Prostate gland (tissue), 2 donors: ENCODE measurements at regions not wholly inside any gene's neighbourhood (a gene's known extent, or its start where the extent isn't known, plus 50 kb on each side); places are given as distances from the start of the nearest gene placed in this dataset.

Experiments used
- DNase-seq: peaks from one replicate; pipeline ENCODE4 v3.0.0-alpha.2; 2019; ENCODE audit warnings: low spot score
- H3K27ac ChIP-seq, 2 donors: fragments of 200-600 bp; sonication (generic); 2 replicates each; pipeline ENCODE4 v1.5.1; 2017 to 2019
- H3K27me3 ChIP-seq: fragments of 200-600 bp; sonication (generic); replicated peaks from 2 replicates; pipeline ENCODE4 v1.5.1; 2019; ENCODE audit not compliant: insufficient read depth
- H3K36me3 ChIP-seq, 2 donors: fragments of 200-600 bp; sonication (generic); 1 replicate in 1 of 2; 2 replicates in 1 of 2; pipeline versions ENCODE4 v1.5.1 to v1.8.1; 2017 to 2019
- H3K4me1 ChIP-seq: fragments of 200-600 bp; sonication (generic); replicated peaks from 2 replicates; pipeline ENCODE4 v1.5.1; 2019
- H3K4me3 ChIP-seq, 2 donors: fragments of 200-600 bp; sonication (generic); 2 replicates each; pipeline ENCODE4 v1.5.1; 2017 to 2019
- H3K9me3 ChIP-seq: fragments of 200-600 bp; sonication (generic); 2 replicates; pipeline ENCODE4 v1.5.1; 2017
- CTCF ChIP-seq, 4 experiments: fragments of 200-600 bp in 2 of 4; fragments of 450-650 bp in 2 of 4; sonication (generic) in 2 of 4; IDR thresholded peaks; 1 replicate in 3 of 4; 2 replicates in 1 of 4; pipeline ENCODE4 v1.5.1; 2016 to 2019; ENCODE audit warnings: antibody characterized with exemption in 4 of 4, mild to moderate bottlenecking in 2 of 4, moderate library complexity in 2 of 4
- POLR2A ChIP-seq: fragments of 450-650 bp; IDR thresholded peaks from one replicate; pipeline ENCODE4 v1.6.1; 2016; ENCODE audit warnings: antibody characterized with exemption, mild to moderate bottlenecking
- POLR2AphosphoS5 ChIP-seq: sonication (generic); formaldehyde crosslinking; IDR thresholded peaks from one replicate; pipeline ENCODE4 v1.6.1; 2017; ENCODE audit warnings: antibody characterized with exemption
- WGBS: methylation state at CpG from one replicate; pipeline ENCODE4 v1.1.5; 2018; 5-methylcytosine and 5-hydroxymethylcytosine counted together
- intact Hi-C: fragments of 100-400 bp; cut with DNase I; formaldehyde crosslinking; loops from one replicate; pipeline ENCODE4 v1.14.2; 2022

- DNase-seq = no peak
- H3K27me3 ChIP-seq = no peaks in the 10 kb centered on the region
- no peaks in the 10 kb centered on the region for H3K36me3 ChIP-seq
- intact Hi-C loops = no loop called here
- no peak overlapping the region for H3K27ac ChIP-seq
- TF ChIP-seq POLR2A (no peak), POLR2AphosphoS5 (no peak), CTCF (IDR thresholded peaks at IDR 0.05) (no peak)
- 76% methylated on average over 2 of the region's 2 CpGs for WGBS
- H3K9me3 ChIP-seq = no peaks in the 10 kb centered on the region
- H3K4me1 ChIP-seq = no peaks in the 10 kb centered on the region
- no peak overlapping the region for H3K4me3 ChIP-seq
Measured at GRCh38 chr9:118316831-118317343, 612.7 kb downstream of the TLR4 start.

- WGBS = 54% methylated on average over 1 of the region's 1 CpG
- H3K4me3 ChIP-seq = no peak overlapping the region
- no peak for DNase-seq
- no peaks in the 10 kb centered on the region for H3K27me3 ChIP-seq
- no peaks in the 10 kb centered on the region for H3K9me3 ChIP-seq
- H3K4me1 ChIP-seq = no peaks in the 10 kb centered on the region
- H3K36me3 ChIP-seq = no peaks in the 10 kb centered on the region
- no peak overlapping the region for H3K27ac ChIP-seq
- intact Hi-C loops = no loop called here
- no peak for TF ChIP-seq POLR2A
- no peak for TF ChIP-seq CTCF (IDR thresholded peaks at IDR 0.05)
- no peak for TF ChIP-seq POLR2AphosphoS5
Measured at GRCh38 chr9:118318770-118319431, 614.7 kb downstream of the TLR4 start.

- Histone ChIP-seq H3K36me3 (no peaks in the 10 kb centered on the region), H3K27ac (no peak overlapping the region), H3K27me3 (no peaks in the 10 kb centered on the region), H3K4me1 (no peaks in the 10 kb centered on the region), H3K4me3 (no peak overlapping the region), H3K9me3 (no peaks in the 10 kb centered on the region)
- WGBS = 41% methylated on average over 1 of the region's 1 CpG
- no peak for TF ChIP-seq POLR2AphosphoS5
- no peak for TF ChIP-seq CTCF (IDR thresholded peaks at IDR 0.05)
- TF ChIP-seq POLR2A = no peak
- DNase-seq = no peak
- intact Hi-C loops = no loop called here
Measured at GRCh38 chr9:118321788-118322187, 617.6 kb downstream of the TLR4 start.

GRCh38 chr9:118324706-118325105 lies 620.5 kb downstream of the TLR4 start:
- intact Hi-C loops = no loop called here
- no peak for DNase-seq
- Histone ChIP-seq H3K9me3 (no peaks in the 10 kb centered on the region), H3K27me3 (no peaks in the 10 kb centered on the region), H3K27ac (no peak overlapping the region), H3K4me1 (no peaks in the 10 kb centered on the region), H3K36me3 (no peaks in the 10 kb centered on the region), H3K4me3 (no peak overlapping the region)
- TF ChIP-seq CTCF (IDR thresholded peaks at IDR 0.05) (no peak), POLR2AphosphoS5 (no peak), POLR2A (no peak)
- WGBS = 93% methylated on average over 2 of the region's 2 CpGs

- 76% methylated on average over 2 of the region's 2 CpGs for WGBS
Measured at GRCh38 chr9:118325757-118326156, 621.6 kb downstream of the TLR4 start.

More at GRCh38 chr9:118325757-118326156, 621.6 kb downstream of the TLR4 start:
- H3K4me3 ChIP-seq = no peak overlapping the region
- H3K9me3 ChIP-seq = no peaks in the 10 kb centered on the region
- no peak for TF ChIP-seq POLR2A
- TF ChIP-seq POLR2AphosphoS5 = no peak
- TF ChIP-seq CTCF (IDR thresholded peaks at IDR 0.05) = no peak
- H3K27me3 ChIP-seq = no peaks in the 10 kb centered on the region
- DNase-seq = no peak
- H3K36me3 ChIP-seq = no peaks in the 10 kb centered on the region
- no peak overlapping the region for H3K27ac ChIP-seq
- intact Hi-C loops = no loop called here
- no peaks in the 10 kb centered on the region for H3K4me1 ChIP-seq
